Omental fat pad (tissue), 3 donors: ENCODE measurements at regions not wholly inside any gene's neighbourhood (a gene's known extent, or its start where the extent isn't known, plus 50 kb on each side); places are given as distances from the start of the nearest gene placed in this dataset.

ENCODE experiments used
- ATAC-seq: fragments of 150-250 bp; one replicate; pipeline ENCODE4 v1.9.1; 2016; ENCODE audit warnings: mild to moderate bottlenecking, moderate library complexity; ENCODE audit not compliant: low FRiP score
- DNase-seq: peaks from one replicate; pipeline ENCODE4 v3.0.0-alpha.2; 2019; ENCODE audit warnings: low spot score
- CTCF ChIP-seq, 3 donors: fragments of 450-650 bp; IDR thresholded peaks; one replicate each; pipeline ENCODE4 v1.5.1; 2016 to 2017; ENCODE audit warnings: antibody characterized with exemption in 3 of 3, mild to moderate bottlenecking in 3 of 3, moderate library complexity in 2 of 3

DNA sequence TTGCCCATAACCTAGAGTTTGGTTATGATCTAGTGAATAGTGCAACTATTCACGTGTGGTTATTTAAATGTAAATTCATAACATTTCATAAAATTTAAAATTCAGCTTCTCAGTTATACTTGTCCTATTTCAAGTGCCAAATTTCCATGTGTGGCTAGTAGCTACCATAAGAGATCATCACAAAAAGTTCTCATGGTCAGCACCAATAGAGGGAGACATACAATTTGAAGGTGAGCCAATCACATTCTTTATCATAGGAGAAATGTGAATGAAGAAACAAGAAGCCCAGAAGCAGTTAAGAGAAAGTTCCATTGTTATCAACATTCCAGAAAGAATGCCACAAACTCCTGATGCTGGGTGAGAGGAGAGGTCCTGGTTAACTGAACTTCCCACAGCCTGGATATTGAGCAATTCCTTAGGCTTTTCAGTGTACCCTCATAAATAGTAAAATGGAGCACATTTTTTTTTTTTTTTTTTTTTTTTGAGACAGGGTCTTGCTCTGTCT, 892.9 kb upstream of the USP15 start:
- no peak for TF ChIP-seq CTCF (IDR thresholded peaks at IDR 0.05)
- no peak for ATAC-seq
- no peak for DNase-seq

DNA sequence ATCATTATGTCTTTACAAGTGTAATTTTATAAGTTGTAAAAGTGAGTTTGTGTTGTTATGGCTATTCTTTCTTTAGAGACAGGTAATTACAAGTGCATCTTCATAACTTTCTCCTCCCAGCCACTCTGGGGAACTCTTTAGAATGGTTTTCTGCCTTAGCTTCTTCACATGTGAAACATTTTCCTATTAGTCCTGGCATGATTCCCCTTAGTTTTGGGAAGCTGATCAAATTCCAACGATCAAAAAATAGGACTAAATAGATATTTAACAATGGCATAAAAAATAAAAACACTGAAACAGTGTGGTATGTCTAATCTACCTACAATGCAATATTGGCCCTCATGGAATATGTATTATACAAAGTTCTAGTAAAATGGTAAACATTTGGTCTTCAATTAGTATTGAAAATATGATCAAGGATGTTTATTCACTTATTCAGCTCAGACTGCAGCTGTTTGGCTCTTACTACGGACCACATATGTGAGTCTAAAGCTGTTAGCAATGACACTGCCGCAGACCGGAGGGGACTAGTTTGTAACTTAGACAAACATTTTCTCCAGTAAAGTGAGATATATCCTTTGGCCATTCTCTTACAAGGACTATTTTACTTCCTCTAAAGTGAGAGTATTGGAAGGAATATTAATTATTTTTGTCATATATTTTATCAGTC, 890.8 kb upstream of the USP15 start:
- no peak for TF ChIP-seq CTCF (IDR thresholded peaks at IDR 0.05)
- DNase-seq (no peak), ATAC-seq (no peak)

GRCh38 chr12:61384511-61384910, 875.7 kb upstream of the USP15 start:
- DNase-seq, result no peak
- no peak for TF ChIP-seq CTCF (IDR thresholded peaks at IDR 0.05)
- no peak for ATAC-seq

GRCh38 chr12:61385771-61386170, 874.4 kb upstream of the USP15 start:
- TF ChIP-seq CTCF (IDR thresholded peaks at IDR 0.05), result no peak
- DNase-seq (no peak), ATAC-seq (no peak)

GRCh38 chr12:61397668-61398067, 862.5 kb upstream of the USP15 start:
- no peak for TF ChIP-seq CTCF (IDR thresholded peaks at IDR 0.05)
- DNase-seq (no peak), ATAC-seq (no peak)

DNA sequence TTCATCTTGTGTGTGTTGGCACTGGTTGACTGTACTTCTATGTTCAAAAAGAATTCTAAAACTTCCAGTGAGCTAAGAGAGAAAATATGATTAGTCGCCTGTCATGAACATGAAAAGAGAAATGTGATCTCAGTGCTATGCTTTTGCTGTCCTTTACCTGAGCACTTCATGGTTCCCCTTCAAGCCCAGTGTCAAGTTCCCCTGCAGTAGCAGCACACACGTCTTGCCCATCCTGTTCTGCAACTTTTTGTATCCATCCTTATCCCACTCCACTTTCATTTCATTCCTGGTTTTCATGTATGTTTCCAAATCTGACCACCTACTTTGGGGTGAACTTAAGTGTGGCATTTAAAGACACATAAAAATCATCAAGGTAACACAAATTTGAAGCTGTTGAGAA, 848.0 kb upstream of the USP15 start:
- ATAC-seq (no peak), DNase-seq (no peak)
- no peak for TF ChIP-seq CTCF (IDR thresholded peaks at IDR 0.05)

DNA sequence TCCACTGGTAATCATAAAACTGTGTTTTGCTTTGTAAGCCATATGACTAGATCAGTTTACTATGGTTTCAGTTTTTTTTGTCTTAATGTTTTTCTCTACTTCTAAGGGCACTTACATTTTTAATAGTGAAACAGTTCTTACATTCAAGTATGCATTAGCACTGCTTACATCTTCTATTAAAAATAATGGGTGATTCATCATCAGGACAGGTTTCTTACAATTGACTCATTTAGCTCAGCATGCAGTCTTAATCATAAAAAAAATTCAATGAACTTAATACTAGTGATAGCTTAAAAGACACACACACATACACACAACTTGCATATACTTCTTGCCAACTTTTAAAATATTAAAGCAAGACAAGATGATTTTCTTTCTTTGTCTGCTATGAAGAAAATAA, 845.7 kb upstream of the USP15 start:
- ATAC-seq, result no peak
- no peak for TF ChIP-seq CTCF (IDR thresholded peaks at IDR 0.05)

More for the DNA sequence above, 845.7 kb upstream of the USP15 start:
- DNase-seq, result no peak
